OCI-LY1 (cell line): ENCODE measurements at regions not wholly inside any gene's neighbourhood (a gene's known extent, or its start where the extent isn't known, plus 50 kb on each side); places are given as distances from the start of the nearest gene placed in this dataset.

ENCODE experiments used
- EZH2 ChIP-seq: fragments of 200-600 bp; sonication (generic), shearing (Covaris generic); IDR thresholded peaks from 2 replicates; pipeline ENCODE4 v1.8.0; 2017; ENCODE audit warnings: borderline replicate concordance, mixed run types, mild to moderate bottlenecking, antibody characterized with exemption, low read length, moderate library complexity, mixed read lengths
- TF ChIP-seq, protein P1 (sequence below): fragments of 200-600 bp; sonication (generic), shearing (Covaris generic); IDR thresholded peaks from 2 replicates; pipeline ENCODE4 v1.5.1; 2017; ENCODE audit warnings: mild to moderate bottlenecking, antibody characterized with exemption, low read length, moderate library complexity, mixed read lengths

- TF ChIP-seq, protein P1, sequence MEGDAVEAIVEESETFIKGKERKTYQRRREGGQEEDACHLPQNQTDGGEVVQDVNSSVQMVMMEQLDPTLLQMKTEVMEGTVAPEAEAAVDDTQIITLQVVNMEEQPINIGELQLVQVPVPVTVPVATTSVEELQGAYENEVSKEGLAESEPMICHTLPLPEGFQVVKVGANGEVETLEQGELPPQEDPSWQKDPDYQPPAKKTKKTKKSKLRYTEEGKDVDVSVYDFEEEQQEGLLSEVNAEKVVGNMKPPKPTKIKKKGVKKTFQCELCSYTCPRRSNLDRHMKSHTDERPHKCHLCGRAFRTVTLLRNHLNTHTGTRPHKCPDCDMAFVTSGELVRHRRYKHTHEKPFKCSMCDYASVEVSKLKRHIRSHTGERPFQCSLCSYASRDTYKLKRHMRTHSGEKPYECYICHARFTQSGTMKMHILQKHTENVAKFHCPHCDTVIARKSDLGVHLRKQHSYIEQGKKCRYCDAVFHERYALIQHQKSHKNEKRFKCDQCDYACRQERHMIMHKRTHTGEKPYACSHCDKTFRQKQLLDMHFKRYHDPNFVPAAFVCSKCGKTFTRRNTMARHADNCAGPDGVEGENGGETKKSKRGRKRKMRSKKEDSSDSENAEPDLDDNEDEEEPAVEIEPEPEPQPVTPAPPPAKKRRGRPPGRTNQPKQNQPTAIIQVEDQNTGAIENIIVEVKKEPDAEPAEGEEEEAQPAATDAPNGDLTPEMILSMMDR, result no peak
- TF ChIP-seq EZH2, result no peak
These were observed 205.2 kb downstream of the TMEM26 start for GRCh38 chr10:61248013-61248412.
